ENCODE measurements at regions not wholly inside any gene's neighbourhood (a gene's known extent, or its start where the extent isn't known, plus 50 kb on each side); places are given as distances from the start of the nearest gene placed in this dataset.
"Not testable (repeated sequence)": the region's sequence is repeated elsewhere in the genome, so short reads cannot be mapped to it uniquely, and the experiment has no call there.

DNA sequence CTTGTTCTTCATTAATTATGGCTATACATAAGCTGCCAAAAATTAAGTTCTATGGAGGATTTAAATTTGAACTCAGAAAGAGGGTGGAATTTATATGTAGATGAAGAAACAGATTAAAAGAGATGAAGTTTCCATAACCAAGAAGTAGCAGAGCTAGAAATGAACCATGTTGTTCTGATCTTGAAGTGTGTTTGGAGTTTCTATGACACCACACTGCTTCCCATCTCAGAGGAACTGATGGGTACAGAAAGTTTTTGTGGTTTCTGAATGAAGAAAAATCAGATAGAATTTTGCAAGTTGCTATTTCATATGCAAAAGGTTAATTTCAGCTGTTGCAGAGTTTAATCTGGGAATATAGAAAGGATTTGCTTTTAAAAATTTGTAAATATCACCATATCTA lies 710.3 kb downstream of the PDCD6IP start:
- ChIA-PET POLR2A (no interaction called here), CTCF (no interaction called here)
- no peaks in the 10 kb centered on the region for H3K27me3 ChIP-seq (ENCODE audit: control insufficient read depth in 2 of 2, insufficient read depth in 2 of 2, low read length in 2 of 2)
- no peaks in the 10 kb centered on the region for H3K4me1 ChIP-seq (ENCODE audit: control insufficient read depth in 2 of 2, insufficient read depth in 2 of 2, low read length in 2 of 2)
- ATAC-seq, result no peak
- Mint-ChIP-seq H3K4me3 (no peak overlapping the region), H3K27me3 (peaks cover 0 to 9% (median 0%) of the 10 kb centered on the region in 5 donors), H3K27ac (no peak overlapping the region), H3K4me1 (no peaks in the 10 kb centered on the region), H3K9me3 (peaks cover 0 to 13% (median 0%) of the 10 kb centered on the region in 11 donors), H3K36me3 (no peaks in the 10 kb centered on the region)
- no peaks in the 10 kb centered on the region for H3K36me3 ChIP-seq (ENCODE audit: control insufficient read depth in 2 of 3, insufficient read depth in 3 of 3, low read length in 3 of 3)
- H3K4me3 ChIP-seq (ENCODE audit: low read length), result no peak overlapping the region
- H3K27ac ChIP-seq (ENCODE audit: low read depth, low read length), result no peak overlapping the region
- intact Hi-C loops (cut with micrococcal nuclease), result no loop called here
- H3K9me3 ChIP-seq (ENCODE audit: control insufficient read depth in 2 of 3, low read length in 3 of 3), result no peaks in the 10 kb centered on the region
- DNase-seq, result no peak

DNA sequence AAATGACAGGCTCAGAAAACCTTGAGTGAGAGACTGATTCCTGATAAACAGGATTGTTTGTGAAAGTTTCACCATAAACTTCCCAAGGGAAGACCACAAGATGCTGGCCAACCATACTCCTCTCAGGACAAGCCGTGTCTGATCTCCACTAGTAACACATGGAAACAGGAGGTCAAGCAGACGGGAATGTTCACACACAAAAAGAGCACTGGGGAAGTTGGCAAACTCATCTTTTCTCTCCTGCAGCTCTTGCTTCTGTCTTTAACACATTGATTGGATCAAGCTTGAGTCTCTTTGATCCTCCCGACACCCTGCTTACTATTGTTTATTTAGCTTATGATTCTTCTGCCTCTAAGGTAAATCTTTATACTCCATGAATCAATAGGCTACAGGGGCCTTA lies 713.5 kb downstream of the PDCD6IP start:
- DNase-seq (no peak), ATAC-seq (no peak)
- no peaks in the 10 kb centered on the region for H3K27me3 ChIP-seq (ENCODE audit: control insufficient read depth in 2 of 2, insufficient read depth in 2 of 2, low read length in 2 of 2)
- Mint-ChIP-seq H3K27me3 (peaks cover 0 to 8% (median 4%) of the 10 kb centered on the region in 5 donors), H3K36me3 (no peaks in the 10 kb centered on the region), H3K4me3 (no peak overlapping the region), H3K27ac (no peak overlapping the region), H3K9me3 (peaks cover 0 to 24% (median 0%) of the 10 kb centered on the region in 11 donors), H3K4me1 (no peaks in the 10 kb centered on the region)
- CTCF ChIA-PET, result no interaction called here
- POLR2A ChIA-PET, result no interaction called here
- no peak overlapping the region for H3K4me3 ChIP-seq (ENCODE audit: low read length)
- H3K9me3 ChIP-seq (ENCODE audit: control insufficient read depth in 2 of 3, low read length in 3 of 3), result no peaks in the 10 kb centered on the region
- H3K36me3 ChIP-seq (ENCODE audit: control insufficient read depth in 2 of 3, insufficient read depth in 3 of 3, low read length in 3 of 3), result no peaks in the 10 kb centered on the region
- H3K4me1 ChIP-seq (ENCODE audit: control insufficient read depth in 2 of 2, insufficient read depth in 2 of 2, low read length in 2 of 2), result no peaks in the 10 kb centered on the region
- intact Hi-C loops (cut with micrococcal nuclease), result no loop called here
- H3K27ac ChIP-seq (ENCODE audit: low read depth, low read length), result no peak overlapping the region

DNA sequence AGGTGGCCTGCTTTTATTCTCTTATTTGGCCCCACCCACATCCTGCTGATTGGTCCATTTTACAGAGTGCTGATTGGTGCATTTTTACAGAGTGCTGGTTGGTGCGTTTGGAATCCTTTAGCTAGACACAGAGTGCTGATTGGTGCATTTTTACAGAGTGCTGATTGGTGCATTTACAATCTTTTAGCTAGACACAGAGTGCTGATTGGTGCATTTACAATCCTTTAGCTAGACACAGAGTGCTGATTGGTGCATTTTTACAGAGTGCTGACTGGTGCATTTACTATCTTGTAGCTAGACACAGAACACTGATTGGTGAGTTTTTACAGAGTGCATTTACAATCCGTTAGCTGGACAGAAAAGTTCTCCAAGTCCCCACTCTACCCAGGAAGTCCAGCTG lies 720.6 kb downstream of the PDCD6IP start:
- H3K4me3 Mint-ChIP-seq; DNase-seq; H3K4me3 ChIP-seq (ENCODE audit: low read length); ATAC-seq; POLR2A ChIA-PET; H3K36me3 ChIP-seq (ENCODE audit: control insufficient read depth in 2 of 3, insufficient read depth in 3 of 3, low read length in 3 of 3); H3K27me3 ChIP-seq (ENCODE audit: control insufficient read depth in 2 of 2, insufficient read depth in 2 of 2, low read length in 2 of 2); H3K4me1 ChIP-seq (ENCODE audit: control insufficient read depth in 2 of 2, insufficient read depth in 2 of 2, low read length in 2 of 2); H3K9me3 ChIP-seq (ENCODE audit: control insufficient read depth in 2 of 3, low read length in 3 of 3); H3K27me3 Mint-ChIP-seq; H3K36me3 Mint-ChIP-seq; H3K27ac ChIP-seq (ENCODE audit: low read depth, low read length); H3K4me1 Mint-ChIP-seq; H3K27ac Mint-ChIP-seq; intact Hi-C loops (cut with micrococcal nuclease); CTCF ChIA-PET: not testable (repeated sequence)
- H3K9me3 Mint-ChIP-seq, result peaks cover 3 to 24% (median 6%) of the 10 kb centered on the region in 11 donors

DNA sequence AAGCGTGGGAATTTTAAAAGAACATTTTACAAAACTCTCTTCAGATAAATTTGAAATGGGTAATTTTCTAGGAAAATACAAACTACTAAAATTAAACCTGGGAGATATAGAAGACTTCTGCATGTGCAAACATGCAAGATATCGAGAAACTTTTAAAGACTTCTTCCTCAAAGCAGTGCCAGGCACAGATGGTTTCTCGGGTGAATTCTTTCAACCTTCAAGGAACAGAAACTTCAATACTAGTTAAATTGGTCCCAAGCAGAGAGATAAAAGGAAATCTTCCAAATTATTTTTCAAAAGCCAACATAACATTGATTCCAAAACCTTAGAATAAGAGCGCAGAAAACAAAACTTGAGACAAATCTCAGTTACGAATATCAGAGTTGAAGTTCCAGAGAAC lies 732.7 kb downstream of the PDCD6IP start:
- intact Hi-C loops (cut with micrococcal nuclease), result no loop called here
- DNase-seq (no peak), ATAC-seq (no peak)
- Histone ChIP-seq H3K4me3 (ENCODE audit: low read length) (no peak overlapping the region), H3K27ac (ENCODE audit: low read depth, low read length) (no peak overlapping the region), H3K9me3 (ENCODE audit: control insufficient read depth in 2 of 3, low read length in 3 of 3) (no peaks in the 10 kb centered on the region), H3K36me3 (ENCODE audit: control insufficient read depth in 2 of 3, insufficient read depth in 3 of 3, low read length in 3 of 3) (no peaks in the 10 kb centered on the region), H3K27me3 (ENCODE audit: control insufficient read depth in 2 of 2, insufficient read depth in 2 of 2, low read length in 2 of 2) (no peaks in the 10 kb centered on the region), H3K4me1 (ENCODE audit: control insufficient read depth in 2 of 2, insufficient read depth in 2 of 2, low read length in 2 of 2) (no peaks in the 10 kb centered on the region)
- H3K36me3 Mint-ChIP-seq, result no peaks in the 10 kb centered on the region
- ChIA-PET POLR2A (no interaction called here), CTCF (no interaction called here)
- H3K4me1 Mint-ChIP-seq, result no peaks in the 10 kb centered on the region
- no peak overlapping the region for H3K27ac Mint-ChIP-seq
- peaks cover 0 to 9% (median 0%) of the 10 kb centered on the region in 5 donors for H3K27me3 Mint-ChIP-seq
- H3K4me3 Mint-ChIP-seq, result no peak overlapping the region
- H3K9me3 Mint-ChIP-seq, result peaks cover 0 to 10% (median 0%) of the 10 kb centered on the region in 11 donors

DNA sequence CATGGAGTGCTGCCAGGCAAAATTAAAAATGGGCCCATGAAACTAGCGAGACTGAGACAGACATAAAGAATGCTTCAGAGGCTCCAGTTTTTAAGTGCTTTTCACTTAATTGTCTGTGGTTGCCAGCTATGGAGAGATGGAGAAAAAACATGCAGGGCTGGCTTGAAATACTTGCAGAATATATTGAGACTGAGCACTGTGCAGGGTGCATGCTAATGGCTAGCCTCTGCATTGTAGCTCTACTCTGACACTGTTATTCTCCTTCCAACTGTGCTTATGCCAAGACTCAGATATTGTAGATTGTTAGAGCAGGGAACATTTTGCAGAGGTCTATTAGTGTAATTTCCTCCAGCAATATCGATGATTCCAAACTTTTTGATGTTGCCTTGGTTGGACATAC lies 735.0 kb downstream of the PDCD6IP start:
- H3K9me3 ChIP-seq (ENCODE audit: control insufficient read depth in 2 of 3, low read length in 3 of 3), result no peaks in the 10 kb centered on the region
- no peak for DNase-seq
- H3K27ac Mint-ChIP-seq, result no peak overlapping the region
- no peaks in the 10 kb centered on the region for H3K36me3 Mint-ChIP-seq
- H3K4me1 Mint-ChIP-seq, result no peaks in the 10 kb centered on the region
- ATAC-seq, result no peak
- H3K4me1 ChIP-seq (ENCODE audit: control insufficient read depth in 2 of 2, insufficient read depth in 2 of 2, low read length in 2 of 2), result no peaks in the 10 kb centered on the region
- no peak overlapping the region for H3K27ac ChIP-seq (ENCODE audit: low read depth, low read length)
- H3K9me3 Mint-ChIP-seq, result peaks cover 0 to 8% (median 0%) of the 10 kb centered on the region in 11 donors
- ChIA-PET CTCF (no interaction called here), POLR2A (no interaction called here)
- no peak overlapping the region for H3K4me3 ChIP-seq (ENCODE audit: low read length)
- no peaks in the 10 kb centered on the region for H3K36me3 ChIP-seq (ENCODE audit: control insufficient read depth in 2 of 3, insufficient read depth in 3 of 3, low read length in 3 of 3)
- H3K4me3 Mint-ChIP-seq, result no peak overlapping the region
- intact Hi-C loops (cut with micrococcal nuclease), result no loop called here
- peaks cover 0 to 8% (median 0%) of the 10 kb centered on the region in 5 donors for H3K27me3 Mint-ChIP-seq
- no peaks in the 10 kb centered on the region for H3K27me3 ChIP-seq (ENCODE audit: control insufficient read depth in 2 of 2, insufficient read depth in 2 of 2, low read length in 2 of 2)

DNA sequence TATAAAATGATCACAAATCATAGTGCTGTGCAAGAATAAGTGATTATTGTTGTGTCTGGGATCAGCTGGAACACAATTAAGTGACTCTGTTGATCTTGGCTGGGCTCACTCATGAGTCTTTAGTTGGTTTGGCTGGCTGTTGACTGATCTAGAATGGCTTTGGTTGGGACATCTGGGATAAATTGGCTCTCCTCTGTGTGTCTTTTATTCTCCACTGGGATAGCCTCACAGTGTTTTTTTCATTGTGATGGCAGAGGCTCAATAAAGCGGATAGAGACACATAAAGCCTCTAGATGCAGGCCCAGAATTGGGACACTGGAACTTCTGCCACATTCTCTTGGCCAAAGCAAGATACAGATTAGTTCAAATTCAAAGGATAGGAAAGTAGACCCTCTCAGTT lies 735.6 kb downstream of the PDCD6IP start:
- H3K4me3 Mint-ChIP-seq, result no peak overlapping the region
- ChIA-PET POLR2A (no interaction called here), CTCF (no interaction called here)
- Histone ChIP-seq H3K27ac (ENCODE audit: low read depth, low read length) (no peak overlapping the region), H3K4me1 (ENCODE audit: control insufficient read depth in 2 of 2, insufficient read depth in 2 of 2, low read length in 2 of 2) (no peaks in the 10 kb centered on the region), H3K9me3 (ENCODE audit: control insufficient read depth in 2 of 3, low read length in 3 of 3) (no peaks in the 10 kb centered on the region), H3K36me3 (ENCODE audit: control insufficient read depth in 2 of 3, insufficient read depth in 3 of 3, low read length in 3 of 3) (no peaks in the 10 kb centered on the region), H3K4me3 (ENCODE audit: low read length) (no peak overlapping the region), H3K27me3 (ENCODE audit: control insufficient read depth in 2 of 2, insufficient read depth in 2 of 2, low read length in 2 of 2) (no peaks in the 10 kb centered on the region)
- DNase-seq, result no peak
- no peaks in the 10 kb centered on the region for H3K36me3 Mint-ChIP-seq
- no peak for ATAC-seq
- no peak overlapping the region for H3K27ac Mint-ChIP-seq
- peaks cover 0 to 2% (median 0%) of the 10 kb centered on the region in 7 donors for H3K4me1 Mint-ChIP-seq
- peaks cover 0 to 2% (median 0%) of the 10 kb centered on the region in 5 donors for H3K27me3 Mint-ChIP-seq
- intact Hi-C loops (cut with micrococcal nuclease), result no loop called here
- peaks cover 0 to 3% (median 0%) of the 10 kb centered on the region in 11 donors for H3K9me3 Mint-ChIP-seq

DNA sequence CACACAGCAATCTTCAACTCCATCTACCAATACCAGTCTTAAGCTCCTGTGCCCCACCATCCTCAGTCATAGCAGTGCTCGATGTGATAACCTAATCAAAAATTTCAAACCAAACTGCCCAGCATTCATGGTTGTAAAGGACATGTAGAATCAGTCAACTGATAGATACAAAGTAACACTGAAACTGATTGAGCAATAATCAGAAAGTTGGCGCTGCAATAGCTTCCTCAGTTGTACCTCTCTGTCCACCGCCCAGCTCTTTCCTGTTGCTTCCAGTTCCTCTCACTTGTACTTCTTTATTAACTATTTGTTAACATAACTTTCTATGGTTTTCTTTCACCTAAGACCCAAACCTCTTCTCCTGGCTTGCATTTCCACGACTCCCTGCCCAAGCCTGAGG lies 745.7 kb downstream of the PDCD6IP start:
- intact Hi-C loops (cut with micrococcal nuclease), result no loop called here
- ATAC-seq, result no peak

More for the DNA sequence above, 745.7 kb downstream of the PDCD6IP start:
- no peak overlapping the region for H3K4me3 ChIP-seq (ENCODE audit: low read length)
- ChIA-PET POLR2A (no interaction called here), CTCF (no interaction called here)
- Mint-ChIP-seq H3K27me3 (peaks cover 0 to 3% (median 0%) of the 10 kb centered on the region in 5 donors), H3K9me3 (no peaks in the 10 kb centered on the region), H3K4me1 (no peaks in the 10 kb centered on the region), H3K27ac (no peak overlapping the region), H3K36me3 (no peaks in the 10 kb centered on the region), H3K4me3 (no peak overlapping the region)
- H3K4me1 ChIP-seq (ENCODE audit: control insufficient read depth in 2 of 2, insufficient read depth in 2 of 2, low read length in 2 of 2), result no peaks in the 10 kb centered on the region
- DNase-seq, result no peak
- H3K27me3 ChIP-seq (ENCODE audit: control insufficient read depth in 2 of 2, insufficient read depth in 2 of 2, low read length in 2 of 2), result no peaks in the 10 kb centered on the region
- H3K36me3 ChIP-seq (ENCODE audit: control insufficient read depth in 2 of 3, insufficient read depth in 3 of 3, low read length in 3 of 3), result no peaks in the 10 kb centered on the region
- H3K9me3 ChIP-seq (ENCODE audit: control insufficient read depth in 2 of 3, low read length in 3 of 3), result no peaks in the 10 kb centered on the region
- no peak overlapping the region for H3K27ac ChIP-seq (ENCODE audit: low read depth, low read length)

Data from naive thymus-derived CD4-positive, alpha-beta T cell (primary cell).